Skeletal muscle cell (primary cell): ENCODE measurements at regions not wholly inside any gene's neighbourhood (a gene's known extent, or its start where the extent isn't known, plus 50 kb on each side); places are given as distances from the start of the nearest gene placed in this dataset.

ENCODE experiments used
- DNase-seq: peaks from one replicate; pipeline ENCODE4 v3.0.0-alpha.2; 2010; ENCODE audit warnings: low read depth
- H3K4me3 ChIP-seq: 2 replicates; pipeline ENCODE4 v1.5.1; 2011; ENCODE audit warnings: low read depth, mild to moderate bottlenecking, control low read depth, low read length, moderate library complexity

GRCh38 chr2:111673526-111673925, 210.5 kb downstream of the ANAPC1 start:
- DNase-seq = no peak
- H3K4me3 ChIP-seq = no peak overlapping the region

GRCh38 chr2:111675419-111676194, 208.4 kb downstream of the ANAPC1 start:
- no peak for DNase-seq
- no peak overlapping the region for H3K4me3 ChIP-seq

- DNase-seq = no peak
- no peak overlapping the region for H3K4me3 ChIP-seq
Observed at GRCh38 chr2:111676291-111676822, 207.6 kb downstream of the ANAPC1 start.

GRCh38 chr2:111678161-111678560, 205.8 kb downstream of the ANAPC1 start:
- no peak overlapping the region for H3K4me3 ChIP-seq
- DNase-seq = no peak

- DNase-seq = no peak
- H3K4me3 ChIP-seq = no peak overlapping the region
Observed at GRCh38 chr2:111678651-111679050, 205.3 kb downstream of the ANAPC1 start.

- H3K4me3 ChIP-seq = no peak overlapping the region
- no peak for DNase-seq
Observed at GRCh38 chr2:111679202-111679601, 204.8 kb downstream of the ANAPC1 start.

GRCh38 chr2:111684611-111685010, 199.4 kb downstream of the ANAPC1 start:
- DNase-seq = no peak
- no peak overlapping the region for H3K4me3 ChIP-seq

- H3K4me3 ChIP-seq = no peak overlapping the region
- DNase-seq = no peak
Observed at GRCh38 chr2:111685342-111685741, 198.7 kb downstream of the ANAPC1 start.

GRCh38 chr2:111686994-111687393, 197.0 kb downstream of the ANAPC1 start:
- DNase-seq = no peak
- H3K4me3 ChIP-seq = no peak overlapping the region

GRCh38 chr2:111687911-111688310, 196.1 kb downstream of the ANAPC1 start:
- DNase-seq = no peak
- H3K4me3 ChIP-seq = no peak overlapping the region

GRCh38 chr2:111688482-111688881, 195.5 kb downstream of the ANAPC1 start:
- H3K4me3 ChIP-seq = no peak overlapping the region
- DNase-seq = no peak

GRCh38 chr2:111689174-111689573, 194.8 kb downstream of the ANAPC1 start:
- H3K4me3 ChIP-seq = no peak overlapping the region

GRCh38 chr2:111689941-111690340, 194.1 kb downstream of the ANAPC1 start:
- no peak overlapping the region for H3K4me3 ChIP-seq
- DNase-seq = no peak

More at GRCh38 chr2:111689174-111689573, 194.8 kb downstream of the ANAPC1 start:
- no peak for DNase-seq

GRCh38 chr2:111691164-111691875, 192.7 kb downstream of the ANAPC1 start:
- no peak for DNase-seq
- no peak overlapping the region for H3K4me3 ChIP-seq

GRCh38 chr2:111692311-111692710, 191.7 kb downstream of the ANAPC1 start:
- H3K4me3 ChIP-seq = no peak overlapping the region
- DNase-seq = no peak

GRCh38 chr2:111694700-111695101, 189.3 kb downstream of the ANAPC1 start:
- peak; percentile 70 for DNase-seq
- no peak overlapping the region for H3K4me3 ChIP-seq

- no peak overlapping the region for H3K4me3 ChIP-seq
- DNase-seq = no peak
Observed at GRCh38 chr2:111695441-111696007, 188.5 kb downstream of the ANAPC1 start.

GRCh38 chr2:111696226-111696625, 187.8 kb downstream of the ANAPC1 start:
- H3K4me3 ChIP-seq = no peak overlapping the region
- no peak for DNase-seq

- no peak for DNase-seq
- H3K4me3 ChIP-seq = no peak overlapping the region
Observed at GRCh38 chr2:111697560-111697959, 186.4 kb downstream of the ANAPC1 start.

- no peak overlapping the region for H3K4me3 ChIP-seq
- DNase-seq = no peak
Observed at GRCh38 chr2:111698089-111698488, 185.9 kb downstream of the ANAPC1 start.
